GM19372 (cell line): ENCODE measurements at regions not wholly inside any gene's neighbourhood (a gene's known extent, or its start where the extent isn't known, plus 50 kb on each side); places are given as distances from the start of the nearest gene placed in this dataset.
A peak's percentile ranks its signal among the peaks of the same experiment; 100 is the strongest.
"Not testable (repeated sequence)": the region's sequence is repeated elsewhere in the genome, so short reads cannot be mapped to it uniquely, and the experiment has no call there.

Experiments used
- ATAC-seq: cut with Tn5 transposase; IDR thresholded peaks from one replicate; pipeline ENCODE4 v1.9.1; 2021; ENCODE audit warnings: mild to moderate bottlenecking, low read depth, moderate library complexity; ENCODE audit not compliant: unreplicated experiment

- ATAC-seq: no peak
Observed at GRCh38 chr10:25851548-25851947, 82.5 kb upstream of the MYO3A start.

- ATAC-seq: no peak
Observed at GRCh38 chr10:25852364-25852941, 81.6 kb upstream of the MYO3A start.

DNA sequence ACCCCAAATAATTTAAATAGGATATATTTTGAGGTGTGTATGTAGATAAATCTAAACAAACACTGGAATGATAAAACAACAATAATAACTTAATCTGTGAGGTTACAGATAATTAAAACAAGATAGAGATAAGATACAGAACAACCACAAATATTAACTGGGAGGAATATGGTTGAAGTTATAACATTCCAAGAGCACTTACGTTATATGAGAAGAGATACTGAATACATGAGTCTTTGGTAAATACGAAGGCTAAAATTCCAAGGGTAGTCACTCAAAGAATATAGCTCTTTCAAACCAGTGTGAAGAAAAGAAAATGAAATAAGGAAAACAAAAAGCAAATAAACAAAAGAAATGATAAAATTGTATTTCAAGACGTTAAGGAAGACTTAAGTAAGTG lies 76.0 kb upstream of the MYO3A start:
- ATAC-seq: no peak

DNA sequence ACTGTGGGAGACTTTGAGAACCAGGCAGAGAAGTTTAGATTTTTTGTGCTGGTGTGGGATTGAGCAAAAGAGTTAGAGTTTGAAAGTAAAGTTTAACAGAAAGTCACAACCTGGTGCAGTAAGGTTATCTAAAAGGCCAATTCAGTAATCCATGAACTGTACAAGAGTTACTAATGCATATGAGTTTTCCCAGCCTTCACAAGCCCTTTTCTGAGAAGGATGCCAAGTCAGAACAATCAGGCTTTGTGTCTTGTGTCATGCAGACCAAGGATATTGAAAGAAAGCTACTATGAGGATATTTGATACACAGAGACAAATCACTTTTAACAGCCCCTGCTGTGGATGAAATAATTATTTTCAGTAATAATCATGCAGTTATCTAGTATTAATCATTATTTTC lies 68.8 kb upstream of the MYO3A start:
- no peak for ATAC-seq

DNA sequence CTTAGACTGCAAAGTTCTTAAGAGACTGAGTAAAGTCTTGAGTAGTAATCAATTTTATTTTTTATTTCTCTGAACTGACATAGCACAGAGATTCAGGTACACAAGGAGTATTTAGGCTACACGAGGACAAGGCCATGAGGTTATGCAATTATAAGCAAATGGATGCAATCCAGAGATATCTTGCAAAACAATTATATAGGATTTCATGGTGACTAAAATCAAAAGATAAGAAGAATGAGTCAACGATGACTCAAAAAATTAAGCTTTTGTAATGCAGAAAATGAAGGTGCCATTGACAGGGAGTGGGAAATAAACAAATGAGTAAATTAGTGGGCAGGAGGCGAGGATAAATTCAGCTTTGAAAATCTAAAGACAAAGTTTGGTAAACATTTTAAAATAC lies 66.7 kb upstream of the MYO3A start:
- ATAC-seq: no peak

- ATAC-seq: no peak
Observed at GRCh38 chr10:25869067-25869591, 64.9 kb upstream of the MYO3A start.

DNA sequence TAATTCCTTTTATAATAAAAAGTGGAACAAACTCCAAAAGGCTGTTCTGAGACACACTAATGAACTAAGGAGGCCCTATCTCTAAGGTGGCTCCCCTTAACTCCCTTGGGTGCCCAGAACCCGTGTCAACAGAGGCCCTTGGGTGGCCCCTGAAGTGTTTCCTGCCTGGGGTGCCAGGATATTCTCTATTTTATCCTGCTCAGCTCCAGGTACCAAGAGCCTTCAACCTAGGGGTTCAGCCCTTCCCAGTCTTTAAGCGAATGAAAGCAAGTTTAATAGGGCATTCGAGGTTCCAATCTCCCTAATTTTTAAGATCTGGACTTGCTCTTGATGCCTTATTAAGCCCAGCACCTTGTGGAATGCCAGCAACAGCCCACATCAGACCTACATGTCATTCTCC lies 64.4 kb upstream of the MYO3A start:
- no peak for ATAC-seq

- ATAC-seq: not testable (repeated sequence)
Observed at GRCh38 chr10:25874402-25874801, 59.6 kb upstream of the MYO3A start.

DNA sequence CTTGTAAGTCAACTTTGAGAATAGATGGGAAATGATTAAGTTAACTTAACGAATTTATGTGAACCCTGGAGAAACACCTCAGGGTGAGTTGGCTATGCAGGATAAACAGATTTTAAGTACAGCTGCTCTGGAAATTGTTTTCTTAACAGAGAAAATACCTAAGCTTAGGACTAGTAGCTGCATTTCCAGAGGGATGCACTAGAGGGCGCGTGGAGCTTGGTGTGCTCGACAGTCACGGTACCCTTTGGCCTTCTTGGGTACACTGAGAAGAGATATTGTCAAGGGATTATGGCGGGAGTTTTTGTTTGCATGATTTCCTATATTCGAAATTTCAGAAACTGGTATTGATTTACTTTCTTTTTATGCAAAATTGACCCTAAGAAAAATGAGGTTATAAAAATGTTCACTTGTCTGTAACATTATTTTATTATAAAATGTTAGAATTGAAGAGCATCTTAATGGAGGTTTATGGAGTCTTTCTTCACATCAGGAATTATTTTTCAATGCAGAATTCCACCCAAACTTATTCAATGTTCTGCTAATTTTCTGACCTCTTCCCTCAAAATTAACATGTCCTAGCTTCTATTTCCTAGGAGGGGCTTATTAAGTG lies 58.4 kb upstream of the MYO3A start:
- peak; percentile 97 for ATAC-seq

DNA sequence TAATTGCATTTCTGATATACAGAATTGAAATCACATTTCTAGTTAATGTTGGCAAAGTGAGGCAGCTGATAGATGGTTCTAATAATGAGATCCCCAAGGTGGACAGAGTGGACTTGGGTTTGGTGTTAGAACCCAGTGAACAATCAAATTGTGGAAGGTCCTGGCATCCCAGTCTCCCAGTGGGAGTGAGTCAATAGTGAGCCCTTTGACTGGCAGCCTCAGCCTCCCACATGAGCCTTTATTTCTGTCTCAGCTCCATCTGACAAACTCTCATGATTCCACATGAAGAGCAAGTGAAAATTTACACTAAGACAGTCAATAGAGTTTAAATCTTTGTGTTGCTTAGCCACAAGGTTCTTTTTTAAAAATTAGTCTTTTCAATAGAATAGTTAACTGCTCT lies 56.7 kb upstream of the MYO3A start:
- ATAC-seq: no peak
